T-cell (primary cell): ENCODE measurements at regions not wholly inside any gene's neighbourhood (a gene's known extent, or its start where the extent isn't known, plus 50 kb on each side); places are given as distances from the start of the nearest gene placed in this dataset.

Source experiments
- ATAC-seq, 4 experiments: fragments of 200-7000 bp in 3 of 4; fragments of 150-1000 bp in 1 of 4; cut with Tn5 transposase; replicated peaks in 1 of 4; 1 replicate in 3 of 4; 2 replicates in 1 of 4; pipeline ENCODE4 v1.10.0; 2021; ENCODE audit warnings: moderate library complexity in 3 of 4, mild to moderate bottlenecking in 2 of 4, moderate number of reproducible peaks in 1 of 4
- CTCF ChIA-PET, 2 donors: fragments of 300-600 bp; sonication (Branson Sonifier 250); formaldehyde crosslinking; loops; one replicate each; lab custom pipeline; 2022; ENCODE audit warnings: antibody characterized with exemption in 2 of 2; lab: Charles Lee
- POLR2A ChIA-PET, 2 donors: fragments of 300-600 bp; sonication (Branson Sonifier 250); formaldehyde crosslinking; loops; one replicate each; lab custom pipeline; 2022; ENCODE audit warnings: antibody characterized with exemption in 2 of 2; lab: Charles Lee
- DNase-seq, 35 experiments: peaks; one replicate each; pipeline versions ENCODE4 v3.0.0 to v3.0.0-alpha.2; 2013 to 2023
- H3K27ac ChIP-seq: one replicate; pipeline ENCODE4 v1.5.1; 2013; ENCODE audit warnings: low read length
- H3K27me3 ChIP-seq, 2 experiments: replicated peaks in 1 of 2; 1 replicate in 1 of 2; 2 replicates in 1 of 2; pipeline versions ENCODE4 v1.6.1 to v1.7.0; 2013; ENCODE audit warnings: low read length in 1 of 2, mixed read lengths in 1 of 2; ENCODE audit not compliant: control insufficient read depth in 2 of 2, insufficient read depth in 2 of 2; ENCODE audit errors: extremely low read depth in 1 of 2
- H3K36me3 ChIP-seq, 2 donors: 1 replicate in 1 of 2; 2 replicates in 1 of 2; pipeline versions ENCODE4 v1.6.1 to v1.7.0; 2013; ENCODE audit warnings: low read length in 1 of 2; ENCODE audit not compliant: control insufficient read depth in 2 of 2, insufficient read depth in 1 of 2; ENCODE audit errors: extremely low read depth in 1 of 2
- H3K4me1 ChIP-seq, 2 experiments: 1 replicate in 1 of 2; 2 replicates in 1 of 2; pipeline versions ENCODE4 v1.6.1 to v1.7.0; 2013; ENCODE audit warnings: low read length in 2 of 2, mixed read lengths in 1 of 2; ENCODE audit not compliant: insufficient read depth in 2 of 2, control insufficient read depth in 1 of 2; ENCODE audit errors: extremely low read depth in 1 of 2
- H3K4me3 ChIP-seq, 2 donors: 1 replicate in 1 of 2; 2 replicates in 1 of 2; pipeline versions ENCODE4 v1.5.1 to v1.7.0; 2013; ENCODE audit warnings: mild to moderate bottlenecking in 2 of 2, low read length in 1 of 2, moderate library complexity in 1 of 2; ENCODE audit not compliant: control insufficient read depth in 1 of 2; ENCODE audit errors: extremely low read depth in 1 of 2
- H3K9me3 ChIP-seq: 2 replicates; pipeline ENCODE4 v1.7.0; 2013
- H3K27ac Mint-ChIP-seq, 2 donors: one replicate each; pipeline ENCODE4 v1.8.0; 2020 to 2021; ENCODE audit warnings: mild to moderate bottlenecking in 2 of 2, mixed read lengths in 2 of 2
- H3K27me3 Mint-ChIP-seq, 2 donors: one replicate each; pipeline ENCODE4 v1.8.0; 2021 to 2022; ENCODE audit warnings: mixed read lengths in 2 of 2
- H3K36me3 Mint-ChIP-seq: one replicate; pipeline ENCODE4 v1.8.0; 2021; ENCODE audit warnings: mixed read lengths
- H3K4me1 Mint-ChIP-seq, 3 donors: one replicate each; pipeline ENCODE4 v1.8.0; 2020 to 2022; ENCODE audit warnings: mixed read lengths in 3 of 3, mild to moderate bottlenecking in 1 of 3
- H3K4me3 Mint-ChIP-seq, 3 donors: one replicate each; pipeline ENCODE4 v1.8.0; 2020 to 2022; ENCODE audit warnings: mild to moderate bottlenecking in 3 of 3, mixed read lengths in 3 of 3, moderate library complexity in 3 of 3
- H3K9me3 Mint-ChIP-seq, 3 donors: one replicate each; pipeline ENCODE4 v1.8.0; 2020 to 2022; ENCODE audit warnings: mixed read lengths in 3 of 3
- WGBS: methylation state at CpG from one replicate; pipeline ENCODE4 v1.1.5; 2013; ENCODE audit warnings: missing lambda C conversion rate; ENCODE audit not compliant: insufficient coverage; 5-methylcytosine and 5-hydroxymethylcytosine counted together

DNA sequence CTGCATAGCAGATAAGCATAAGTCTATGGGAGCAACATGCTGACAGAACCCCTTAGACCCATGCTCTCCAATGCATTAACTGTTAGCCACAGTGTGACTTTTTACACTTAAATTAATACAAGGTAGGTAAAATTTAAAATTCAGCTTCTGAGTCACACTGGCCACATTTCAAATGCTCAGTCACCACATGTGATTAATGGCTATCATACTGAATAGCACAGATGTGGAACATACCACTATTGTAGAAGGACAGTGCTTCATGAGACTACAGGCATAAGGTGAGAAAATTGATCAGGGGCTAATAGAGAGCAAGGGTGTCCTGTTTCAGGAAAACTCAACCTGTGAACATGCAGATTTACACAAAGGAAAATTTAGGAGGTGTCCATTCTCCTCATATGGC is 357.0 kb upstream of the SEMA6D start:
- Mint-ChIP-seq H3K4me3 (no peak overlapping the region), H3K27me3 (no peaks in the 10 kb centered on the region), H3K36me3 (no peaks in the 10 kb centered on the region), H3K4me1 (no peaks in the 10 kb centered on the region), H3K9me3 (peaks cover 0 to 4% (median 0%) of the 10 kb centered on the region in 3 donors), H3K27ac (no peak overlapping the region)
- POLR2A ChIA-PET = no interaction called here
- CTCF ChIA-PET = no interaction called here
- DNase-seq = no peak
- Histone ChIP-seq H3K4me1 (no peaks in the 10 kb centered on the region), H3K27me3 (no peaks in the 10 kb centered on the region), H3K36me3 (no peaks in the 10 kb centered on the region), H3K4me3 (no peak overlapping the region), H3K9me3 (no peaks in the 10 kb centered on the region), H3K27ac (no peak overlapping the region)
- ATAC-seq = no peak

DNA sequence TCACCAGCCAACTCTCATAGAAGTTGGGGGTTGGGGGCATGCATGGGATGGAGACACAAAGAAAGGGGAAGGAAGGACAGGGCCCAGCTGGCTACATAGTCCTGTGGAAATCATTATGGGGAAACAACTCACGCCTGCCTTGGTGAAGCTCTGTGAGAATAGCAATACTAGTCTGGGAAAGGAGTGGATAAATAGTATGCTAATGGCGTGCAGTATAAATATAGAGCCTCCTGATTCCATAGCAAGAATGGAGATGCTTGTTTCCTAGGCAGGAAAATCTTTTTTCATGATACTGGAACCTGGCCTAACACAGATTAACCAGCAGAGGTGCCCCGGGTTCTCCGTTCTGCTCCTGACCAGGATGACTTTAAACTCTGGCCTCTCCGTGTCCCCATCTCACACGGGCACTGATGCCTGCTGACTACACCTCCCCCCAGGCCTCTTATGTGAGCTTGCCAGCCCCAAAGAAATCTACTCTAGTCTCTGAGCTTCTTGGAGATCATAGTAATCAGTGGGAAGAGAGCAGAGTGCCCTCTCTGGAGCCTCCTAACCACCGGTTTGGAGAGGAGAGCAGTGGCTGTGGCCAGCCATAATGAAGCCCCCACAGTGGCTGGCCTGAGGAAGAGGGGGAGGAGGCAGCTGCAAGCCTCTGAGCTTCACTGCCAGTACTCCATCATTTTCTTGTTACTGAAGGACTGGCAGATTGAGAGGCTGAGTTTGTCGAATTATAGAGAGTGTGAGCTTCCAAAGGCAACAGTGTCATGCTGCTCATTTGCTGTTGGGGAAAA is 355.0 kb upstream of the SEMA6D start:
- no peaks in the 10 kb centered on the region for H3K36me3 Mint-ChIP-seq
- H3K4me1 Mint-ChIP-seq = no peaks in the 10 kb centered on the region
- H3K9me3 Mint-ChIP-seq = peaks cover 0 to 4% (median 0%) of the 10 kb centered on the region in 3 donors
- WGBS = 70% methylated on average over 6 of the region's 8 CpGs
- Histone ChIP-seq H3K27ac (no peak overlapping the region), H3K27me3 (no peaks in the 10 kb centered on the region), H3K4me3 (no peak overlapping the region), H3K36me3 (no peaks in the 10 kb centered on the region), H3K4me1 (no peaks in the 10 kb centered on the region), H3K9me3 (no peaks in the 10 kb centered on the region)
- ChIA-PET CTCF (no interaction called here), POLR2A (no interaction called here)
- H3K27ac Mint-ChIP-seq = no peak overlapping the region
- no peak for ATAC-seq
- H3K27me3 Mint-ChIP-seq = no peaks in the 10 kb centered on the region
- DNase-seq = no peak
- H3K4me3 Mint-ChIP-seq = no peak overlapping the region

DNA sequence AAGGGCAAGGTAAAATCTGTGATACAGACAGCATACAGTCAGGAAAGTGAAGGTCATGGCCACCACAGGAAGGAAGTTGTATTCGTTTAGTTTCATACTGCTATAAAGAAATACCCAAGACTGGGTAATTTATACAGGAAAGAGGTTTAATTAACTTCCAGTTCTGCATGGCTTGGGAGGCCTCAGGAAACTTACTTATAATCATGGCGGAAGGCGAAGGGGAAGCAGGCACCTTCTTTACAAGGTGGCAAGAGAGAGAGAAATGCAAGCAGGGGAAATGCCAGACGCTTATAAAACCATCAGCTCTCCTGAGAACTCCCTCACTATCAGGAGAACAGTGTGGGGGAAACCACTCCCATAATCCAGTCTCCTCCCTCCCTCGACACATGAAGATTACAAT is 353.7 kb upstream of the SEMA6D start:
- Mint-ChIP-seq H3K9me3 (peaks cover 0 to 4% (median 0%) of the 10 kb centered on the region in 3 donors), H3K27ac (no peak overlapping the region), H3K27me3 (no peaks in the 10 kb centered on the region), H3K4me1 (no peaks in the 10 kb centered on the region), H3K36me3 (no peaks in the 10 kb centered on the region), H3K4me3 (no peak overlapping the region)
- WGBS = no CpG with 5 or more reads among the region's 5 CpGs
- Histone ChIP-seq H3K4me1 (no peaks in the 10 kb centered on the region), H3K27ac (no peak overlapping the region), H3K9me3 (no peaks in the 10 kb centered on the region), H3K36me3 (no peaks in the 10 kb centered on the region), H3K27me3 (no peaks in the 10 kb centered on the region), H3K4me3 (no peak overlapping the region)
- DNase-seq (no peak), ATAC-seq (no peak)
- POLR2A ChIA-PET = no interaction called here
- CTCF ChIA-PET = no interaction called here

DNA sequence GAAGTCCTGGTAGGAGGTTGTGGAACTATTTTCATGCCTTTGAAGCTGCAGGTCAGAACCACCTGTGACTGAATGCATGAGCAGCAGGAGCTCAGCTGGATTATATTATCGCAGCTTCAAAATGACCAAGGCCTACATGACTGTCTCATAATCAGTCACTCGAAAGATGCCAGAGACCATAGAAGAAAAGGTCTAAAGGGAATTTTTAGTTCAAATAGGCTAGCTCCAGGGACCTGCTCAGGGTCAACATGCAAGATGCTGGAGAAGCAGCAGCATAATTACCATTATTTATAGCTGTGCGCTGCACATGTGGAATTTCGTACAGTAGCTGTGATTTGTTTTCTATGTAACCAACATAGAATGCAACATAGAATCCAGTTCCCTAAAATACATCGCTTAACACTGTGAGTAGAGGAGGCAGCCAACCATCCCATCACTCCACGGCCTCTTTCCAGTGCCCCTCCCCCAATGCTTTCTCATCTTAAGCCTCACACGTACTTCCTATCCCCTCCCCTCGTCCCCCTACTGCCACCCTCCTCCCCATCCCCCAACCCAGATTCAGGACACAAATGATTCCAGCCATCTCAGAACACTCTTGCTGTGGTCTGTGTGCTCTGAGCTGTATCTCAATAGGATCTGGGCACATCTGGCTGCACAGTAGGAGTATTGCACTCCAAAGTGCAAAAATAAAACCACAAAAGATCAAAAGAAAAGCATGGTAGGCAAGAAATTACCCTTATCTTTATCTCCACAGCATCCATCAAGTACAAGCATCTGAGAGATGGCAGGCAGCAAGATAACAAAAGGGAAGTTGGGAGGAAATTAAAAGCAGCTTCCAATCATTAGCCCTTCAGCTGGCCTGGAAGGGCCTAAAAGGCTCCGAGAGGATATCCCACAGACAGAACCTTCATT is 352.8 kb upstream of the SEMA6D start:
- POLR2A ChIA-PET = no interaction called here
- H3K27ac Mint-ChIP-seq = no peak overlapping the region
- ATAC-seq = no peak
- no peak for DNase-seq
- H3K27ac ChIP-seq = no peak overlapping the region
- peaks cover 0 to 4% (median 0%) of the 10 kb centered on the region in 3 donors for H3K9me3 Mint-ChIP-seq
- H3K36me3 Mint-ChIP-seq = no peaks in the 10 kb centered on the region
- H3K4me1 ChIP-seq = no peaks in the 10 kb centered on the region
- no peaks in the 10 kb centered on the region for H3K9me3 ChIP-seq
- H3K36me3 ChIP-seq = no peaks in the 10 kb centered on the region
- no peaks in the 10 kb centered on the region for H3K4me1 Mint-ChIP-seq
- no peak overlapping the region for H3K4me3 Mint-ChIP-seq
- H3K4me3 ChIP-seq = no peak overlapping the region
- 44% methylated on average over 7 of the region's 9 CpGs for WGBS
- no peaks in the 10 kb centered on the region for H3K27me3 ChIP-seq
- CTCF ChIA-PET = no interaction called here
- H3K27me3 Mint-ChIP-seq = no peaks in the 10 kb centered on the region

DNA sequence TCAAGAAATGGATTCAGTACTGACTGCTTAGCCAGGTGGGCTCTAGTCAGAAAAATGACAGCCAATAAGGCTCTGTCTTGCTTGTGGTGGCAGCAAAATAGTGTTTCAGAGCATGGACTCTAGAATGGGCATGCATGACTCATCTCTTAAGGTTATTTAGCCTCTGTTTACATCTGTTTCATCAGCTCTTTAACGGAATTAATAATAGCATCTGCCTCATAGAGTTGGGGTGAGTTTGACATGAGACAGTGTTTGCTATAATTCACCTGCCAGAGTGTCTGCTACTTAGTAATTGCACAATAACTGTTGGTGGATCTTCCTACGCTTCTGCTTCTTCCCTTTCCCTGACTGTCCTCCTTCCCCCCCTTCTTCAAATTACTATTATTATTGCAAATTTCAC is 350.4 kb upstream of the SEMA6D start:
- WGBS = no CpG with 5 or more reads among the region's 2 CpGs
- POLR2A ChIA-PET = no interaction called here
- Histone ChIP-seq H3K9me3 (no peaks in the 10 kb centered on the region), H3K4me3 (no peak overlapping the region), H3K4me1 (no peaks in the 10 kb centered on the region), H3K36me3 (no peaks in the 10 kb centered on the region), H3K27me3 (no peaks in the 10 kb centered on the region), H3K27ac (no peak overlapping the region)
- ATAC-seq = no peak
- CTCF ChIA-PET = no interaction called here
- Mint-ChIP-seq H3K27ac (no peak overlapping the region), H3K9me3 (peaks cover 0 to 2% (median 0%) of the 10 kb centered on the region in 3 donors), H3K4me1 (no peaks in the 10 kb centered on the region), H3K36me3 (no peaks in the 10 kb centered on the region), H3K4me3 (no peak overlapping the region), H3K27me3 (no peaks in the 10 kb centered on the region)
- DNase-seq = no peak

DNA sequence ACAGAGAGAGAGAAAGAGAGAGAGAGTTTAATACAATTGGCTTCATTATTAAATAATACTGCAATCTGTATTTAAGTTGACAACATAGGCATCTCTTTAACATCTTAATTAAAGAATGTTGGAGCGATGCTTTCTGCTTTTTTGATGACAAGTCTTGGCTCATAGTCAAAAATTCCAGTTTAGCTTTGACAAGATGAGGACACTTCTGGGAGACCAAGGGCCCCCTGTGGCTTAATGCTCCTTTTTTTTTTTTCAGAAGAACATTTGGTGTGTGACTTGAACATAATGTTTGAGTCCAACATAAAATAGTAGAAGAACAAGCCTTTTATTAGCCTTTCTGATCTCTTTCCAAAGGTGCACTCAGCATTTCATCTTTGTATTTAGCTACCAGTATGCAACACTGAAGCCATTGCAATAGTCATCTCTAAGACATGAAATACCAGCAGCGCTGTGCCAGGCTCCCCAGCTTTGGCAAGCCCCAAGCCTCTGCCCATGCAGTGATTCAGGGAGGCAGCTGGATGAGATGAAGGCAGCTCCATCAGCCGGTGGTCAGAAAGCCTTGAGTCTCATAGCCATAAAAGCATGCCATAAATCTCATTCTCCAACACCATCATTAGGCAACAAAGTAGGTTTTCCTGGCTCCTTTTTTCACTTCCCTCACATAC is 349.4 kb upstream of the SEMA6D start:
- Histone ChIP-seq H3K27ac (no peak overlapping the region), H3K36me3 (no peaks in the 10 kb centered on the region), H3K4me3 (no peak overlapping the region), H3K27me3 (no peaks in the 10 kb centered on the region), H3K4me1 (no peaks in the 10 kb centered on the region), H3K9me3 (no peaks in the 10 kb centered on the region)
- ATAC-seq (no peak), DNase-seq (no peak)
- Mint-ChIP-seq H3K27ac (no peak overlapping the region), H3K27me3 (no peaks in the 10 kb centered on the region), H3K4me3 (no peak overlapping the region), H3K9me3 (peaks cover 0 to 4% (median 0%) of the 10 kb centered on the region in 3 donors), H3K4me1 (no peaks in the 10 kb centered on the region), H3K36me3 (no peaks in the 10 kb centered on the region)
- WGBS = 77% methylated on average over 3 of the region's 3 CpGs
- POLR2A ChIA-PET = no interaction called here
- CTCF ChIA-PET = no interaction called here
